ENCODE measurements at regions not wholly inside any gene's neighbourhood (a gene's known extent, or its start where the extent isn't known, plus 50 kb on each side); places are given as distances from the start of the nearest gene placed in this dataset.

DNA sequence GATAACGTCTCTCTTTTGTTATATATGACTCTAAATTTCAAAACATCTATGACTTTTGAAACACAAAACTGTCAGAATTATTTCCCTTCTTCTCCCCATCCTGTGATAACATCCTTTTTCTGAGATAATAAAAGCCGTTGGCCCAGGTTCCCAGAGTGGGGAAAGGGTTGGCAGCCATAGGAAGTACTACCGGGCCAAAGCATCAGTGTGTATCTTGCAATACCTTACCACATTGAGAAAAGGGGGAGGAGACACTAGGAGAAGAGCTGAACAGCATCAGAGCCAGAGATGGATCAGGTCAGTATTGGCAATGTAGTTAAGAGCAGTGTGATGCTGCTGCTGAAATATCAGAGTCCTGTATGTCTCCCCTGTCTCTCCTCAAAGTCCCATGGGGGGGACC is 210.0 kb upstream of the PROK2 start:
- Histone ChIP-seq H3K9me3 (ENCODE audit: insufficient read depth in 2 of 2, low read depth in 1 of 2, low read length in 1 of 2) (0 out of 4 replicates have a peak, but pooled peaks cover 0 to 2% of the 10 kb centered on the region in 2 experiments), H3K56ac (replicated peaks; ENCODE audit: insufficient read length, low read depth, low read length) (no peak overlapping the region), H3K36me3 (ENCODE audit: control insufficient read depth in 2 of 4, insufficient read depth in 4 of 4, low read length in 3 of 4) (no peaks in the 10 kb centered on the region), H3K18ac (ENCODE audit: extremely low read depth, low read length) (no peak overlapping the region), H3K4ac (replicated peaks; ENCODE audit: insufficient read length, low read depth, low read length) (no peak overlapping the region), H3K27ac (ENCODE audit: low read depth, low read length) (no peak overlapping the region), H3K4me1 (replicated peaks in 1 of 4; ENCODE audit: control insufficient read depth in 3 of 4, insufficient read depth in 4 of 4, low read length in 3 of 4) (peaks cover 0 to 3% (median 0%) of the 10 kb centered on the region in 4 experiments; a peak in 1 of 7 replicates), H2BK120ac (replicated peaks; ENCODE audit: low read depth, low read length) (no peak overlapping the region), H2BK5ac (ENCODE audit: low read depth, low read length) (no peak overlapping the region), H2AK5ac (ENCODE audit: low read depth, low read length) (no peak overlapping the region), H2BK12ac (ENCODE audit: low read depth, low read length) (no peak overlapping the region; the same call in 1 of the 2 replicates), H3K23me2 (ENCODE audit: low read depth, low read length) (no peaks in the 10 kb centered on the region), H3K27me3 (replicated peaks in 1 of 4; ENCODE audit: control insufficient read depth in 3 of 4, extremely low read depth in 1 of 4, insufficient read depth in 3 of 4, low read length in 3 of 4) (no peaks in the 10 kb centered on the region; a peak in 1 of 7 replicates), H3K14ac (ENCODE audit: insufficient read length) (no peak overlapping the region), H4K20me1 (replicated peaks in 1 of 2; ENCODE audit: control insufficient read depth in 1 of 2, insufficient read depth in 2 of 2, low read length in 2 of 2) (no peaks in the 10 kb centered on the region), H3K79me2 (ENCODE audit: control insufficient read depth in 1 of 2, insufficient read depth in 2 of 2, low read length in 2 of 2) (no peaks in the 10 kb centered on the region), H3K79me1 (ENCODE audit: low read depth, low read length) (no peaks in the 10 kb centered on the region), H2BK20ac (ENCODE audit: low read length) (no peak overlapping the region), H4K8ac (ENCODE audit: extremely low read depth, insufficient read depth, low read length) (no peak overlapping the region), H3K4me2 (ENCODE audit: insufficient read depth in 1 of 2, low read depth in 2 of 2, low read length in 2 of 2) (no peak overlapping the region), H3K9ac (replicated peaks in 1 of 4; ENCODE audit: extremely low read depth in 1 of 4, low read depth in 3 of 4, low read length in 3 of 4) (no peak overlapping the region), H2AFZ (ENCODE audit: low read length) (no peak overlapping the region), H4K5ac (ENCODE audit: insufficient read length, low read depth, low read length) (no peak overlapping the region), H2BK15ac (ENCODE audit: low read length) (no peak overlapping the region), H3K4me3 (ENCODE audit: extremely low read depth in 1 of 4, insufficient read depth in 2 of 4, low read depth in 3 of 4, low read length in 4 of 4) (no peak overlapping the region), H3K23ac (ENCODE audit: insufficient read length) (no peak overlapping the region), H4K91ac (replicated peaks; ENCODE audit: insufficient read length, low read length) (no peak overlapping the region)
- ChIA-PET CTCF (ENCODE audit: partially characterized antibody) (interaction anchor here (1.0 kb wide), 1 partner anchor 21 kb away, joined by 3 read pairs; no protein-coding TSS in a partner anchor), POLR2A (ENCODE audit: partially characterized antibody) (interaction anchor here (1.0 to 1.2 kb wide), 3 partner anchors 9 to 38 kb away, joined by 3 read pairs; no protein-coding TSS in a partner anchor)
- no peak for TF ChIP-seq POLR2AphosphoS5 (IDR thresholded peaks at IDR 0.05; ENCODE audit: low read depth, low read length)
- TF ChIP-seq CHD1 (IDR thresholded peaks at IDR 0.05; ENCODE audit: low read depth, low read length) = no peak
- TF ChIP-seq RNF2 (IDR thresholded peaks at IDR 0.05; ENCODE audit: borderline replicate concordance, low read depth, low read length, missing control alignments, poor library complexity, severe bottlenecking) = no peak
- TF ChIP-seq HDAC6 (IDR thresholded peaks at IDR 0.05; ENCODE audit: low read depth, low read length) = no peak
- no peak for TF ChIP-seq FOSL1 (IDR thresholded peaks at IDR 0.05; ENCODE audit: insufficient read depth, low read depth, low read length)
- 67% methylated on average over 3 of the region's 3 CpGs; no CpG with 5 or more reads in 1 of the 2 experiments for WGBS, 2 experiments (ENCODE audit: extremely low coverage in 1 of 2, insufficient coverage in 1 of 2, insufficient read length in 1 of 2, insufficient replicate concordance in 2 of 2, low coverage in 1 of 2, low lambda C conversion rate in 2 of 2, missing lambda C conversion rate in 1 of 2)
- FAIRE-seq (no peak), DNase-seq (ENCODE audit: low read depth in 1 of 2, low spot score in 2 of 2) (no peak)

Data from H1 (cell line).